ENCODE measurements at regions not wholly inside any gene's neighbourhood (a gene's known extent, or its start where the extent isn't known, plus 50 kb on each side); places are given as distances from the start of the nearest gene placed in this dataset.
A peak's percentile ranks its signal among the peaks of the same experiment; 100 is the strongest.

- Histone ChIP-seq H3K4me1 (ENCODE audit: control insufficient read depth in 2 of 2, insufficient read depth in 2 of 2, low read length in 2 of 2) (no peaks in the 10 kb centered on the region), H3K36me3 (ENCODE audit: control insufficient read depth in 2 of 2, insufficient read depth in 2 of 2, low read length in 1 of 2) (no peaks in the 10 kb centered on the region), H3K9me3 (ENCODE audit: control insufficient read depth in 2 of 2, insufficient read depth in 1 of 2, low read length in 1 of 2) (peaks cover 0 to 5% of the 10 kb centered on the region in 2 donors), H3K4me3 (ENCODE audit: low read length in 2 of 2) (no peak overlapping the region), H3K27me3 (ENCODE audit: control insufficient read depth in 2 of 2, insufficient read depth in 1 of 2, low read length in 1 of 2) (peaks cover 0 to 8% of the 10 kb centered on the region in 2 donors), H3K27ac (ENCODE audit: low read depth in 1 of 2, low read length in 1 of 2) (no peak overlapping the region)
- no peak for DNase-seq (ENCODE audit: low read depth in 6 of 9, low spot score in 9 of 9)
- WGBS, result 84% methylated on average over 2 of the region's 2 CpGs
Measured at GRCh38 chr7:131621652-131622051, 65.2 kb upstream of the PODXL start.

GRCh38 chr7:131620673-131621609 is 64.5 kb upstream of the PODXL start:
- peaks cover 0 to 5% of the 10 kb centered on the region in 2 donors for H3K9me3 ChIP-seq (ENCODE audit: control insufficient read depth in 2 of 2, insufficient read depth in 1 of 2, low read length in 1 of 2)
- H3K4me3 ChIP-seq (ENCODE audit: low read length in 2 of 2), result no peak overlapping the region
- H3K27ac ChIP-seq (ENCODE audit: low read depth in 1 of 2, low read length in 1 of 2), result peak overlapping the region in 1 of 2 donors; percentile 17
- peaks cover 0 to 8% of the 10 kb centered on the region in 2 donors for H3K27me3 ChIP-seq (ENCODE audit: control insufficient read depth in 2 of 2, insufficient read depth in 1 of 2, low read length in 1 of 2)
- peak in 1 of 9 donors; percentile 10 for DNase-seq (ENCODE audit: low read depth in 6 of 9, low spot score in 9 of 9)
- H3K36me3 ChIP-seq (ENCODE audit: control insufficient read depth in 2 of 2, insufficient read depth in 2 of 2, low read length in 1 of 2), result no peaks in the 10 kb centered on the region
- 87% methylated on average over 8 of the region's 8 CpGs for WGBS
- no peaks in the 10 kb centered on the region for H3K4me1 ChIP-seq (ENCODE audit: control insufficient read depth in 2 of 2, insufficient read depth in 2 of 2, low read length in 2 of 2)

- DNase-seq (ENCODE audit: low read depth in 6 of 9, low spot score in 9 of 9), result no peak
- Histone ChIP-seq H3K36me3 (ENCODE audit: control insufficient read depth in 2 of 2, insufficient read depth in 2 of 2, low read length in 1 of 2) (no peaks in the 10 kb centered on the region), H3K27me3 (ENCODE audit: control insufficient read depth in 2 of 2, insufficient read depth in 1 of 2, low read length in 1 of 2) (peaks cover 0 to 8% of the 10 kb centered on the region in 2 donors), H3K9me3 (ENCODE audit: control insufficient read depth in 2 of 2, insufficient read depth in 1 of 2, low read length in 1 of 2) (peaks cover 0 to 5% of the 10 kb centered on the region in 2 donors), H3K27ac (ENCODE audit: low read depth in 1 of 2, low read length in 1 of 2) (no peak overlapping the region), H3K4me1 (ENCODE audit: control insufficient read depth in 2 of 2, insufficient read depth in 2 of 2, low read length in 2 of 2) (no peaks in the 10 kb centered on the region), H3K4me3 (ENCODE audit: low read length in 2 of 2) (no peak overlapping the region)
- WGBS, result 81% methylated on average over 10 of the region's 10 CpGs
Measured at GRCh38 chr7:131619336-131620305, 63.2 kb upstream of the PODXL start.

GRCh38 chr7:131618391-131618790 is 62.0 kb upstream of the PODXL start:
- Histone ChIP-seq H3K4me1 (ENCODE audit: control insufficient read depth in 2 of 2, insufficient read depth in 2 of 2, low read length in 2 of 2) (no peaks in the 10 kb centered on the region), H3K27ac (ENCODE audit: low read depth in 1 of 2, low read length in 1 of 2) (no peak overlapping the region), H3K9me3 (ENCODE audit: control insufficient read depth in 2 of 2, insufficient read depth in 1 of 2, low read length in 1 of 2) (peaks cover 0 to 5% of the 10 kb centered on the region in 2 donors), H3K36me3 (ENCODE audit: control insufficient read depth in 2 of 2, insufficient read depth in 2 of 2, low read length in 1 of 2) (no peaks in the 10 kb centered on the region), H3K4me3 (ENCODE audit: low read length in 2 of 2) (no peak overlapping the region), H3K27me3 (ENCODE audit: control insufficient read depth in 2 of 2, insufficient read depth in 1 of 2, low read length in 1 of 2) (peaks cover 0 to 2% of the 10 kb centered on the region in 2 donors)
- WGBS, result 95% methylated on average over 5 of the region's 5 CpGs
- DNase-seq (ENCODE audit: low read depth in 6 of 9, low spot score in 9 of 9), result no peak

- Histone ChIP-seq H3K36me3 (ENCODE audit: control insufficient read depth in 2 of 2, insufficient read depth in 2 of 2, low read length in 1 of 2) (no peaks in the 10 kb centered on the region), H3K27me3 (ENCODE audit: control insufficient read depth in 2 of 2, insufficient read depth in 1 of 2, low read length in 1 of 2) (no peaks in the 10 kb centered on the region), H3K4me3 (ENCODE audit: low read length in 2 of 2) (no peak overlapping the region), H3K4me1 (ENCODE audit: control insufficient read depth in 2 of 2, insufficient read depth in 2 of 2, low read length in 2 of 2) (no peaks in the 10 kb centered on the region), H3K9me3 (ENCODE audit: control insufficient read depth in 2 of 2, insufficient read depth in 1 of 2, low read length in 1 of 2) (peaks cover 0 to 5% of the 10 kb centered on the region in 2 donors), H3K27ac (ENCODE audit: low read depth in 1 of 2, low read length in 1 of 2) (no peak overlapping the region)
- WGBS, result 90% methylated on average over 8 of the region's 8 CpGs
- DNase-seq (ENCODE audit: low read depth in 6 of 9, low spot score in 9 of 9), result no peak
Measured at GRCh38 chr7:131616487-131617200, 60.2 kb upstream of the PODXL start.

GRCh38 chr7:131613909-131614308 is 57.5 kb upstream of the PODXL start:
- WGBS, result 92% methylated on average over 7 of the region's 7 CpGs
- no peak for DNase-seq (ENCODE audit: low read depth in 6 of 9, low spot score in 9 of 9)

GRCh38 chr7:131610007-131610406 is 53.6 kb upstream of the PODXL start:
- H3K4me1 ChIP-seq (ENCODE audit: control insufficient read depth in 2 of 2, insufficient read depth in 2 of 2, low read length in 2 of 2), result peaks cover 0 to 5% of the 10 kb centered on the region in 2 donors
- whole genome bisulfite sequencing, result 91% methylated on average over 5 of the region's 5 CpGs
- H3K9me3 ChIP-seq (ENCODE audit: control insufficient read depth in 2 of 2, insufficient read depth in 1 of 2, low read length in 1 of 2), result no peaks in the 10 kb centered on the region
- H3K27me3 ChIP-seq (ENCODE audit: control insufficient read depth in 2 of 2, insufficient read depth in 1 of 2, low read length in 1 of 2), result peaks cover 0 to 27% of the 10 kb centered on the region in 2 donors
- H3K36me3 ChIP-seq (ENCODE audit: control insufficient read depth in 2 of 2, insufficient read depth in 2 of 2, low read length in 1 of 2), result no peaks in the 10 kb centered on the region
- DNase-seq (ENCODE audit: low read depth in 6 of 9, low spot score in 9 of 9), result no peak
- no peak overlapping the region for H3K27ac ChIP-seq (ENCODE audit: low read depth in 1 of 2, low read length in 1 of 2)
- H3K4me3 ChIP-seq (ENCODE audit: low read length in 2 of 2), result no peak overlapping the region

More at GRCh38 chr7:131613909-131614308, 57.5 kb upstream of the PODXL start:
- no peaks in the 10 kb centered on the region for H3K27me3 ChIP-seq (ENCODE audit: control insufficient read depth in 2 of 2, insufficient read depth in 1 of 2, low read length in 1 of 2)
- H3K27ac ChIP-seq (ENCODE audit: low read depth in 1 of 2, low read length in 1 of 2), result no peak overlapping the region
- no peaks in the 10 kb centered on the region for H3K9me3 ChIP-seq (ENCODE audit: control insufficient read depth in 2 of 2, insufficient read depth in 1 of 2, low read length in 1 of 2)
- H3K36me3 ChIP-seq (ENCODE audit: control insufficient read depth in 2 of 2, insufficient read depth in 2 of 2, low read length in 1 of 2), result no peaks in the 10 kb centered on the region
- no peak overlapping the region for H3K4me3 ChIP-seq (ENCODE audit: low read length in 2 of 2)
- H3K4me1 ChIP-seq (ENCODE audit: control insufficient read depth in 2 of 2, insufficient read depth in 2 of 2, low read length in 2 of 2), result no peaks in the 10 kb centered on the region

- H3K4me1 ChIP-seq (ENCODE audit: control insufficient read depth in 2 of 2, insufficient read depth in 2 of 2, low read length in 2 of 2), result peaks cover 0 to 5% of the 10 kb centered on the region in 2 donors
- peaks cover 3 to 41% of the 10 kb centered on the region in 2 donors for H3K27me3 ChIP-seq (ENCODE audit: control insufficient read depth in 2 of 2, insufficient read depth in 1 of 2, low read length in 1 of 2)
- no peak for DNase-seq (ENCODE audit: low read depth in 6 of 9, low spot score in 9 of 9)
- no peak overlapping the region for H3K27ac ChIP-seq (ENCODE audit: low read depth in 1 of 2, low read length in 1 of 2)
- no peak overlapping the region for H3K4me3 ChIP-seq (ENCODE audit: low read length in 2 of 2)
- no peaks in the 10 kb centered on the region for H3K9me3 ChIP-seq (ENCODE audit: control insufficient read depth in 2 of 2, insufficient read depth in 1 of 2, low read length in 1 of 2)
- WGBS, result 57% methylated on average over 5 of the region's 5 CpGs
- H3K36me3 ChIP-seq (ENCODE audit: control insufficient read depth in 2 of 2, insufficient read depth in 2 of 2, low read length in 1 of 2), result no peaks in the 10 kb centered on the region
Measured at GRCh38 chr7:131608116-131608500, 51.7 kb upstream of the PODXL start.
